ENCODE measurements at regions not wholly inside any gene's neighbourhood (a gene's known extent, or its start where the extent isn't known, plus 50 kb on each side); places are given as distances from the start of the nearest gene placed in this dataset.

DNA sequence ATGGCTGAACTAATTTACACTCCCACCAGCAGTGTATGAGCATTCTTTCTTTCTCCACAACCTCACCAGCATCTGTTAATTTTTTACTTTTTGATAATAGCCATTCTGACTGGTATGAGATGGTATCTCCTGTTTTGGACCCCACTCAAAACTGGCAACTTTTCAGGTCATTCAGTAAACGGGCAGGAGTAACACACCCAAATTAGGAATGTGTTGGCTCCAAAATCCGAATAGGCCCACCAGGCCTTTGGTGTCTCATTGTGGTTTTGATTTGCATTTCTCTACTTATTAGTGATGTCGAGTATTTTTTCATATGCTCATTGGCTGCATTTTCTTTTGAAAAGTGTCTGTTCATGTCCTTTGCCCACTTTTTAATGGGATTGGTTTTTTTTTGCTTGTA lies 517.1 kb downstream of the TMEM232 start:
- no peak overlapping the region for H3K4me3 ChIP-seq (ENCODE audit: low read depth, low read length)
- no peak for DNase-seq (ENCODE audit: extremely low spot score)
- no peaks in the 10 kb centered on the region for H3K4me1 ChIP-seq (ENCODE audit: insufficient read depth)
- WGBS, result 79% methylated on average over 3 of the region's 3 CpGs
- no peak overlapping the region for H3K27ac ChIP-seq (ENCODE audit: low read depth)
- H3K36me3 ChIP-seq (ENCODE audit: insufficient read depth), result no peaks in the 10 kb centered on the region

DNA sequence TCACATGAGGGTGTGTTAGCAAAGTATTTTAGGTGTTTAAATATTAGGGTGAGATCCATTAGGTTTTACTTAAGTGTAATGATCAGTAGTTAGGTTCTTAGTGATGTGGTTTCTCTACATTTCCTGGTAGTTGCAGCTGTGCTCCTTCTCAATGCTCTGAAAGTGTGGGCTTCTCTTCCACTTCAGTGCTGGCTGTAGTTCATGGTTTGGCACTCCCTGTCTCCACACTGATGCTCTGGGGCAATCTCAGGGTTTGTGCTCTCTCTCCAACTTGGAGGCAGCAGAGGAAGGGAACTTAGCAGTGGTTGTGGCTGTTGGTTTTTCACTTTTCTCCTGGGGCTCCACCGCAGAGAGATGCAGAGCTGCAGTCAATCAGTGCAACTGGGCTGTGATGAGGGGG lies 507.5 kb downstream of the TMEM232 start:
- H3K4me1 ChIP-seq (ENCODE audit: insufficient read depth), result no peaks in the 10 kb centered on the region
- DNase-seq (ENCODE audit: extremely low spot score), result no peak
- 91% methylated on average over 1 of the region's 1 CpG for WGBS
- H3K4me3 ChIP-seq (ENCODE audit: low read depth, low read length), result no peak overlapping the region
- no peaks in the 10 kb centered on the region for H3K36me3 ChIP-seq (ENCODE audit: insufficient read depth)
- H3K27ac ChIP-seq (ENCODE audit: low read depth), result no peak overlapping the region

DNA sequence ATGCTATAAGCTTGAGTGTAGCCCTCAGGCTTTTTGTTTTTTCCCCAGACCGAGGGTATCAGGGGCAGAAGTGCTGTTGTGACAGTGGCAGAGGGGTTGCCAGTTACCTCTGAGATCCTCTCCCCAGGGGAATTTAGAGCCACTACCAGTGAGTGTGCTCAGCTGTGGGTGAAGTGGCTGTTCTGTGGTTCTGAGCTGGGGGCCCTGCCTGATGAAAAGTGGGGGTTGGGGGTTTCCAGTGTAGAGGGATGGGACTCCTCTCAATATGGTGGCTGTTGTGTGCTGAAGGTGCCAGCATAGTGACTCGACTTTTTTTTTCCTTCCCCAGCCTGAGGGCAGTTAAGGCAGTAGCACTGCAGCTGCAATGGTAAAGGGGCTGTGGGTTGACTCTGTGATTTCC lies 506.7 kb downstream of the TMEM232 start:
- H3K27ac ChIP-seq (ENCODE audit: low read depth), result no peak overlapping the region
- no peak overlapping the region for H3K4me3 ChIP-seq (ENCODE audit: low read depth, low read length)
- no peak for DNase-seq (ENCODE audit: extremely low spot score)
- H3K4me1 ChIP-seq (ENCODE audit: insufficient read depth), result no peaks in the 10 kb centered on the region
- 64% methylated on average over 2 of the region's 2 CpGs for WGBS
- H3K36me3 ChIP-seq (ENCODE audit: insufficient read depth), result no peaks in the 10 kb centered on the region

DNA sequence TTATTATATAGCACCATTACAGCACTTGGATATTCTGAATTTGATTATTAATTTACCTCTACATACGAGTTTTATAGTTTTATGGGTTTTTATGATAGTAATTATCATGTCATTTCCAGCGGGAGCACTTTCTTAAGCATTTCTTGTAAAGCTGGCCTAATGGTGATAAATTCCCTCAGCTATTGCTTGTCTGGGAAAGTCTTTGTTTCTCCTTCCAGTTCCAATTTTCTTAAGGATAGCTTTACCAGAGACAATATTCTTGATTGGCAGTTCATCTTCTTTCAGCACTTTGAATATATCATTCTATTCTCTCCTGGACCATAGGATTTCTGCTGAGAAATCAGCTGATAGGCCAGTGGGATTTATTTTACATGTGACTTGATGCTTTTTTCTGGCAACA lies 505.4 kb downstream of the TMEM232 start:
- 64% methylated on average over 2 of the region's 2 CpGs for WGBS
- Histone ChIP-seq H3K4me3 (ENCODE audit: low read depth, low read length) (no peak overlapping the region), H3K36me3 (ENCODE audit: insufficient read depth) (no peaks in the 10 kb centered on the region), H3K27ac (ENCODE audit: low read depth) (no peak overlapping the region), H3K4me1 (ENCODE audit: insufficient read depth) (no peaks in the 10 kb centered on the region)
- no peak for DNase-seq (ENCODE audit: extremely low spot score)

DNA sequence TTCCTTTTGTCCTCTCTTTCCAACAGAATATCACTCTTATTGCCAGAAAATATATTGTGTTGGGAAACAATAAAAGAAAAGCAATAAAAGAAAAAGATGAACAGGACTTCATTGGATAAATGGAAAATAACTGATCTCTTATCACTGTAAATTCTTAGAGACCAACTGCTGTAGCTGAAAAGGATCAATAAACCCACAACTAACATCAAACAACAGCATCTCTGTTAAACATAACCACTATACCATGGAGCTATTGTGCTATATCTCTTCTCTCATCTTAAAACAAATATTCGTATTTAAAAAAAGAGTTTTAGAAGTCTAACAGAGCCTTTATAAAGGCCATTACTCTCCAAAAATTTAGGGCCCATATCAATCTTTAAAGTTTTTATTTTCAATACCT lies 502.4 kb downstream of the TMEM232 start:
- DNase-seq (ENCODE audit: extremely low spot score), result no peak
- no peaks in the 10 kb centered on the region for H3K36me3 ChIP-seq (ENCODE audit: insufficient read depth)
- H3K27ac ChIP-seq (ENCODE audit: low read depth), result no peak overlapping the region
- 82% methylated on average over 1 of the region's 1 CpG for WGBS
- no peaks in the 10 kb centered on the region for H3K4me1 ChIP-seq (ENCODE audit: insufficient read depth)
- no peak overlapping the region for H3K4me3 ChIP-seq (ENCODE audit: low read depth, low read length)

DNA sequence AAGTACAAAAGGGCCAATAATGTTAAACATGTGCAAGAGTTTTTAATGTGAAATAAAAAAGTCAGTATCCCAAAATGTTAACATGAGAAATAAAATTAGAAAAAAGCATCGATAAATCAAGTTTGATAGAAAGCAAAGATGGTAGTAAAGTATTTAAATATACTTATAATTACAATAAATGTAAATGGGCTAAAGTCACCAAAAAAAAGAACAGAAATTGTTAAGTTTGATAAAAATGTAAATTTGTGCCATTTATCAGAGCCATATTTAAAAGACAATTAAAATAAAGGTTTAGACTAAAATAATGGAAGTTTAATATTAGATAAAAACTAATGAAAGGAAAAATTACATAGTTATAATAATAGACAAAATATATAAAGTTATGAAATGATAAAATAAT lies 500.5 kb downstream of the TMEM232 start:
- no peak overlapping the region for H3K27ac ChIP-seq (ENCODE audit: low read depth)
- WGBS, result 93% methylated on average over 1 of the region's 1 CpG
- no peak overlapping the region for H3K4me3 ChIP-seq (ENCODE audit: low read depth, low read length)
- no peaks in the 10 kb centered on the region for H3K4me1 ChIP-seq (ENCODE audit: insufficient read depth)
- DNase-seq (ENCODE audit: extremely low spot score), result no peak
- no peaks in the 10 kb centered on the region for H3K36me3 ChIP-seq (ENCODE audit: insufficient read depth)

DNA sequence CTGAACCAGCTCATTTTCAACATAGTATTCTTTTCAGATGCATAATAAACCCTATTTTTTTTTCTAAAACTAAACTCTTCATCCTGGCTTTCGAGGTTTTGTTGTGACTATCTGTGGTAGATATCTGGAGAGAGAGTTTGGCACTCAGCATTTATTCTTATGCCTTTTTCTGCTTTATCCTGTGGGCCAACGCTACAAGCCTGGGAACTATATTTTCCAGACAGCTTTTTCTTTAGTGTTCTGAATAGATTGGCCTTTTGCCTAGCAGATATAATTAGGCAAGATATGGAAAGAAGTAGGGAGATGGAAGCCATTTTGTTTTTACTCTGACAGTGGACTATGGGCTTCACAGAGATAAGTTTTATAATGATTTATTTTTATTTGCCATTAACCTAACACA lies 486.7 kb downstream of the TMEM232 start:
- H3K4me1 ChIP-seq (ENCODE audit: insufficient read depth), result no peaks in the 10 kb centered on the region
- DNase-seq (ENCODE audit: extremely low spot score), result no peak
- no peak overlapping the region for H3K27ac ChIP-seq (ENCODE audit: low read depth)
- 38% methylated on average over 2 of the region's 2 CpGs for WGBS
- no peak overlapping the region for H3K4me3 ChIP-seq (ENCODE audit: low read depth, low read length)
- no peaks in the 10 kb centered on the region for H3K36me3 ChIP-seq (ENCODE audit: insufficient read depth)

DNA sequence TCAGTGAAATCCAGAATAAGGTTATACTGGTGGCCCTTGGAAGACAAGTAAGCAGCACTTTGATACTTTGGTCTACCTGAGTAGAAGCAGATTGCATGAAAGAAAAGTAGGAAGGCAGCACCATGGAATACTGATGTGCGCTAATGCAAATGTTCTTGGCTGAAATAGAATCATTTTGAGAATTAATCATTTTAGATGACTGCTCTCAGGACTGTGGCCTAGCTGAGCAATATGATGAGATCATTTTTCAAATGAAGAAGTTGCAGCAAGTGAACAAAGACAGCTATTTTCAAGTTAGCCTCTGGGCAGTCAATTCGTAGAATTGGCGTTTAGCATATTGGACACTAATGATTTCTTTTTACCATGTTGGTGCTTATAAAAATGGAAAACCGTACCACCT lies 483.5 kb downstream of the TMEM232 start:
- WGBS, result 94% methylated on average over 4 of the region's 4 CpGs

DNA sequence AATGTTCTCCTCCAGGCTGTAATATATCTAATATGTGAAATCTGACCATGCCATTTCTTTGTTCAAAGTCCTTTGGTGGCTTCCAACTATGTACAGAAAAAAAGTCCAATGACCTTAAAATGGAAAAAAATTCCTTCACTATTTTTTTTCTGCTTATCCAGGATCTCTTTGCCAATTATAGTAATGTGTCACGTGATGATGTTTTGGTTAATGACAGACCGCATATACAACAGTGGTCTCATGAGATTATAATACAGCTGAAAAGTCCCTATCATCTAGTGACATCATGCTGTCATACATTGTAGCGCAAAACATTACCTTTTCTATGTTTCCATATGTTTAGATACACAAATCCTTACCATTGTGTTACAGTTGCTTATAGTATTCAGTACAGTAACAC lies 477.6 kb downstream of the TMEM232 start:
- WGBS, result 82% methylated on average over 3 of the region's 3 CpGs
- Histone ChIP-seq H3K4me3 (ENCODE audit: low read depth, low read length) (no peak overlapping the region), H3K36me3 (ENCODE audit: insufficient read depth) (no peaks in the 10 kb centered on the region), H3K4me1 (ENCODE audit: insufficient read depth) (no peaks in the 10 kb centered on the region), H3K27ac (ENCODE audit: low read depth) (no peak overlapping the region)
- no peak for DNase-seq (ENCODE audit: extremely low spot score)

More for the DNA sequence above, 483.5 kb downstream of the TMEM232 start:
- no peak for DNase-seq (ENCODE audit: extremely low spot score)
- H3K36me3 ChIP-seq (ENCODE audit: insufficient read depth), result no peaks in the 10 kb centered on the region
- no peak overlapping the region for H3K4me3 ChIP-seq (ENCODE audit: low read depth, low read length)
- no peaks in the 10 kb centered on the region for H3K4me1 ChIP-seq (ENCODE audit: insufficient read depth)
- no peak overlapping the region for H3K27ac ChIP-seq (ENCODE audit: low read depth)

DNA sequence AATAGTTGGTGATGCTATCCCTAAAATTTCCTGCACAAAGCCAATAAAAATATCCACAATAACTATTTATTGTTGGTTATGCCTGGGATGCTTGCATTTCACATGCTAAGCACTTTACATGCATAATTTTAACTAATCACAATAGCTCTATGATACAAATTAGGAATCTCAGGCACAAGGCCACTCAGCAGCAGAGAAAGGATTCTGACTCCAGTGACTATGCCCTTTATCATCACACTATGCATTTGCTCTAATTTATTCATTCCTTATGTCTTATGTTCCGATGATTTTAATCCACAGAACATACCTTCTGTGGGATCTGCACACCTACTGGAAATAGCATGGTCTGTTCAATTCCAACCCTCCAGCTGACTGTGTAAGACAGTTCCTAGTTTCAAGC lies 476.1 kb downstream of the TMEM232 start:
- no peak overlapping the region for H3K27ac ChIP-seq (ENCODE audit: low read depth)
- no peak overlapping the region for H3K4me3 ChIP-seq (ENCODE audit: low read depth, low read length)
- no peaks in the 10 kb centered on the region for H3K4me1 ChIP-seq (ENCODE audit: insufficient read depth)
- no peak for DNase-seq (ENCODE audit: extremely low spot score)
- WGBS, result 85% methylated on average over 1 of the region's 1 CpG
- H3K36me3 ChIP-seq (ENCODE audit: insufficient read depth), result no peaks in the 10 kb centered on the region

DNA sequence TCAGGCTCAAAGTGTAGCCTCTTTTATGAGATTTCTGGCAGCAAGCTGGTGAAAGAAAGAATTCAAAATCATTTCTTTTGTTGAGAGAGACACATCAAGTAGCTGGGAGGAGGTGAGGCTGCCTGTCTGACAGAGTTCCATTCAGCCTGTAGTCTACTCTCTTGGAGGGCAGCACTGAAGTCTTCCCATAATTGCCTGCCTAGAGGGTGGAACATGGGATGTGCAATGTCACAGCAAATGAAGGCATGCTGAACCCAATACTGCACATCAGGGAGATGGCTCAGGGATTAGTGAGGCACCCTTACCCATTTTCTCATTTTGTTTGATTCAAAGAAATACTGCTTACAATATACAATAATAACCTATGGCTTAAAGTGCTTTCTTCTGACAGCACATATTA lies 475.7 kb downstream of the TMEM232 start:
- Histone ChIP-seq H3K4me3 (ENCODE audit: low read depth, low read length) (no peak overlapping the region), H3K36me3 (ENCODE audit: insufficient read depth) (no peaks in the 10 kb centered on the region), H3K4me1 (ENCODE audit: insufficient read depth) (no peaks in the 10 kb centered on the region), H3K27ac (ENCODE audit: low read depth) (no peak overlapping the region)
- no peak for DNase-seq (ENCODE audit: extremely low spot score)

DNA sequence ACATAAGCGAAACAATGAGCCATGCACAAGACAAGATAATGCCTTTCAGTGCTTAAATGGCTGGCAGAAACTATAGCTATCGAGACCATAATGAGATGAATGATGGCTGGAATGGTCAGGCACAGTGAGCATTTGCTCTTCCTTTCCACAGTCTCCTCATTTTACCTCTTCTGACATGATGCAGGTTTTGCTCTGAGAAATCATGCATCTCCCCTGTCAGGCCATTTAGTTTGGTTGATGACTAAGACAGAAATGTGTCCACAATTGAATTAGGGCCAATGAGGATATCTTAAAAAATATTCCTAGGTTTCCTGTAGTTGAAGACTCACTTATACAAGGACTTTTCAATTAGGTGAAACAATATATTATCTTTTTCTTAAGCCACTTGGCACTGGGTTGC lies 475.1 kb downstream of the TMEM232 start:
- Histone ChIP-seq H3K36me3 (ENCODE audit: insufficient read depth) (no peaks in the 10 kb centered on the region), H3K4me1 (ENCODE audit: insufficient read depth) (no peaks in the 10 kb centered on the region), H3K4me3 (ENCODE audit: low read depth, low read length) (no peak overlapping the region), H3K27ac (ENCODE audit: low read depth) (no peak overlapping the region)
- no peak for DNase-seq (ENCODE audit: extremely low spot score)
- WGBS, result 78% methylated on average over 2 of the region's 2 CpGs

DNA sequence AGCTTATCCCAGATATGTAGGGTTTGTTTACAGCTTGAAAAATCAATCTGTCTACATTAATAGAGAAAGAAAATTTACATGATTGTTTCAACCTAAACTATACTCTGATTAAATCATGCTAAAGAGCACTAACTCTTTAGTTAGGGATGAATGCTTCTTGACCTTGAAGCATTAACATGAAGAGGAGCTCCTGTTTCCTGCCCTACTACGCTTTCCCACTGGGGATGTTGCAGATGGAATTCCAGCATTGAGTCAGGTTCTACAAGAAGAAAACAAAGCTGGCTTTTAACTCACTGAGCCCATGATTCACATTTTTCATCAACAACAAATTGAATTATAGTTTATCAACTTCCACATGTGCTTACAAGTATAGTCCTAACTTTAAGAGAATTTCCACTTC lies 471.3 kb downstream of the TMEM232 start:
- Histone ChIP-seq H3K27ac (ENCODE audit: low read depth) (no peak overlapping the region), H3K36me3 (ENCODE audit: insufficient read depth) (no peaks in the 10 kb centered on the region), H3K4me1 (ENCODE audit: insufficient read depth) (no peaks in the 10 kb centered on the region), H3K4me3 (ENCODE audit: low read depth, low read length) (no peak overlapping the region)
- DNase-seq (ENCODE audit: extremely low spot score), result no peak
- 86% methylated on average over 1 of the region's 1 CpG for WGBS

DNA sequence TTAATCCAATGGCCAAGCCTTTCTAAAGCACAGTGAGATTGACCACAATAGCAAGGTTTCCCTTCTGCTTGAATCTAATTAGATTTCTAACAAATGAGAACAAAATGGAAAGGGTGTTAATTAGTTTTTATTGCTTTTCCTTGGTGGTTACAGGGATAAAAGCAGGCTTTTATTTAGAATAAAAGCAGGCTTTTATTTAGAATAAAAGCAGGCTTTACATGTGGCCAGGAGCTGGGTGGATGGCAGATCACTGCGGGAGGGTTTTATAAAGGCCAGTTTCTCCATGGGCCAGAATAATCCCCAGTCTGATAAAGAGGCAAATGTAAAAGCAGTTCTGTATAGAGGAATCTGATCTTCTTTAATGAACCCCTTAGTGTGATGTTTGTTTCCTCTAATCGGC lies 470.2 kb downstream of the TMEM232 start:
- no peak for DNase-seq (ENCODE audit: extremely low spot score)
- Histone ChIP-seq H3K4me1 (ENCODE audit: insufficient read depth) (no peaks in the 10 kb centered on the region), H3K27ac (ENCODE audit: low read depth) (no peak overlapping the region), H3K36me3 (ENCODE audit: insufficient read depth) (no peaks in the 10 kb centered on the region), H3K4me3 (ENCODE audit: low read depth, low read length) (no peak overlapping the region)
- WGBS, result 45% methylated on average over 2 of the region's 2 CpGs

DNA sequence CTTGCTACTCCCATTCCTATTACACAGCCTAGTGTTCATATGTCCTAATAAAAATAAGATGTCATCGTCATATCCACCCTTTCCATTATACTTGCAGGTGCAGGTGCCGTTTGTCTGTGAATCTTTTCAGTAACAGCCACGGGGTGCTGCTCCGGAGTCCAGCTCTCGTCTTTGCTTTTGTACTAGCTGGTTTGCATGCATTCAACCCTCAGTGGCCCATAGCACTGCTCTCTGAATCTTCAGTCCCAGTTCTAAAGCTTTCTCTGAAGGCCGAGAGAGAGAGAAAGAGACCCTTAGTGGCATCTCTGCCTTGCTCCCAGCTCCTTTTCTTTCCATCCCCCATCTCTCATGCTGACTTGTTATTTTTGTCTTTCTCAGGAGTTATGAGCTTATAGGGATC lies 468.5 kb downstream of the TMEM232 start:
- Histone ChIP-seq H3K27ac (ENCODE audit: low read depth) (no peak overlapping the region), H3K36me3 (ENCODE audit: insufficient read depth) (no peaks in the 10 kb centered on the region), H3K4me3 (ENCODE audit: low read depth, low read length) (no peak overlapping the region), H3K4me1 (ENCODE audit: insufficient read depth) (no peaks in the 10 kb centered on the region)
- WGBS, result 86% methylated on average over 6 of the region's 6 CpGs
- no peak for DNase-seq (ENCODE audit: extremely low spot score)

All from urinary bladder (tissue), 3 donors.